Ovary (tissue), 7 donors: ENCODE measurements at regions not wholly inside any gene's neighbourhood (a gene's known extent, or its start where the extent isn't known, plus 50 kb on each side); places are given as distances from the start of the nearest gene placed in this dataset.
"Not testable (repeated sequence)": the region's sequence is repeated elsewhere in the genome, so short reads cannot be mapped to it uniquely, and the experiment has no call there.

Experiments
- DNase-seq, 5 donors: peaks; one replicate each; pipeline ENCODE4 v3.0.0-alpha.2; 2019 to 2020
- H3K27ac ChIP-seq, 2 donors: fragments of 200-600 bp; one replicate each; pipeline versions ENCODE4 v1.5.1 to v1.8.0; 2019 to 2022
- H3K27me3 ChIP-seq: fragments of 200-600 bp; one replicate; pipeline ENCODE4 v1.8.0; 2022
- H3K36me3 ChIP-seq: fragments of 200-600 bp; sonication (generic); one replicate; pipeline ENCODE4 v1.5.1; 2019
- H3K4me1 ChIP-seq: one replicate; pipeline ENCODE4 v1.8.1; 2013; ENCODE audit warnings: mild to moderate bottlenecking, moderate library complexity; ENCODE audit not compliant: insufficient read depth
- H3K4me3 ChIP-seq: fragments of 200-600 bp; sonication (generic); one replicate; pipeline ENCODE4 v1.5.1; 2017
- H3K9me3 ChIP-seq, 2 donors: fragments of 200-600 bp in 1 of 2; sonication (generic) in 1 of 2; one replicate each; pipeline versions ENCODE4 v1.5.1 to v1.8.1; 2013 to 2019; ENCODE audit warnings: mild to moderate bottlenecking in 1 of 2, moderate library complexity in 1 of 2
- EP300 ChIP-seq: sonication (generic); formaldehyde crosslinking; IDR thresholded peaks from one replicate; pipeline ENCODE4 v1.6.1; 2017; ENCODE audit warnings: antibody characterized with exemption
- POLR2A ChIP-seq: fragments of 450-650 bp; IDR thresholded peaks from one replicate; pipeline ENCODE4 v1.6.1; 2017; ENCODE audit warnings: antibody characterized with exemption, mild to moderate bottlenecking, moderate library complexity
- WGBS, 3 donors: extraction: QIAGEN DNeasy Blood & Tissue Kit in 1 of 3; methylation state at CpG; one replicate each; pipeline versions ENCODE4 v1.1.5 to v1.1.7; 2013 to 2017; 5-methylcytosine and 5-hydroxymethylcytosine counted together
- intact Hi-C, 4 donors: fragments of 100-400 bp; cut with DNase I; formaldehyde crosslinking; loops; one replicate each; pipeline versions ENCODE4 v1.11.0 to v1.15.1; 2022 to 2023
- TF ChIP-seq, protein P1 (sequence below), 3 donors: fragments of 450-650 bp in 2 of 3; fragments of 200-600 bp in 1 of 3; IDR thresholded peaks; one replicate each; pipeline versions ENCODE4 v1.5.1 to v1.8.0; 2016 to 2022; ENCODE audit warnings: antibody characterized with exemption in 3 of 3, mild to moderate bottlenecking in 1 of 3
- donor health status: DM: no; HTN: no; CAD: no; lungs with moderate emphysema.
- donor health status: DM: no; HTN: no; CAD: no.
- donor health status: Bipolar disorder and iron deficiency.
- donor health status: DM: no; HTN: no; CAD: no.
- donor health status: DM: yes; HTN: yes; CAD: no.

DNA sequence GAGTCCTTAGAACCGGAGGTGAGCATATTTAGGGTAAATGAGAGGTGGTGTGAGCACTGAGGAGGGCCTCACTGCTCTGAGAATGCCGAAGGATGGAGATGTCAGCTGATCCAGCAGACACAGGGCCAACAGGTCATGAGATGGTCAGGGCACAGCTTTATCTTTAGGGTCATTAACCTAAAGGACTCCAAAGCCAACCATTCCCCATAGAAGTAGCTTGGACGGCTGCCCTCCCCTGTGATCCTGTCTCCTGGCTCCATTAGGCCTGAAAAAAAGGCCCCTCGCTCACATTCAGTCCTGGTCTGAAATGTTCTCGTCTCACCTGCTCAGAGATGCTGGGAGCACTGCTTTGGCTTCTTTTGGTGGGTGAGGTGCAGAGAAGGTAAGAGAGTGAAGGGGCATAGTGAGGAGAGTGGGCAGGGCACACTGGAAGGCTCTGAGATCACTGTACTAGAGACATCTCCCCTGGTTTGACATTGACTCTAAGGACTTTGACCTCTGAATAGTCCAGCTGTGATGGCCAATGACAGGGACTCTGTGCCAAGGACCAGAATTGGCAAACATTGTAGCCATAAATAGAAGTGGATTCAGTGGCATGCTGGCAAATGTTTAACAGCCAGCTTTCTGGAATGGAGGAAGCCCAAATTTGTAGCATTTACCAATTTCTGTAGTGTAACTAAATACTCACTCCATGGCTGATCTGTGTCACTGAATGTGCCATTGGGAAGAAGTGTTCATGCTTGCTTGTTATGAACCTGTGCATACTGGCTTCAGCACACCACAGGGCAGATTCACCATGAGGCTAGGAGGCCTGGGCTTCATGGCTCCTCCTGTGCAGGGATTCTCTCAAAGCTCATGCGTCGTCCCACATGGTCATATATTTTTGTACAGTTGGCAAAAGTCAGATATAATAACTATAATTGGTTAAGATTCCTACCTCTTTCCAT, 76.2 kb upstream of the MRPS22 start:
- Histone ChIP-seq H3K4me3 (no peak overlapping the region), H3K4me1 (peaks cover 3% of the 10 kb centered on the region), H3K27me3 (no peaks in the 10 kb centered on the region), H3K36me3 (no peaks in the 10 kb centered on the region), H3K27ac (no peak overlapping the region), H3K9me3 (no peaks in the 10 kb centered on the region)
- WGBS, 3 donors, result 83 to 93% (median 93%) methylated on average over 7 of the region's 7 CpGs
- DNase-seq, result peak in 1 of 5 donors; percentile 1
- intact Hi-C loops, result no loop called here
- TF ChIP-seq, protein P1, sequence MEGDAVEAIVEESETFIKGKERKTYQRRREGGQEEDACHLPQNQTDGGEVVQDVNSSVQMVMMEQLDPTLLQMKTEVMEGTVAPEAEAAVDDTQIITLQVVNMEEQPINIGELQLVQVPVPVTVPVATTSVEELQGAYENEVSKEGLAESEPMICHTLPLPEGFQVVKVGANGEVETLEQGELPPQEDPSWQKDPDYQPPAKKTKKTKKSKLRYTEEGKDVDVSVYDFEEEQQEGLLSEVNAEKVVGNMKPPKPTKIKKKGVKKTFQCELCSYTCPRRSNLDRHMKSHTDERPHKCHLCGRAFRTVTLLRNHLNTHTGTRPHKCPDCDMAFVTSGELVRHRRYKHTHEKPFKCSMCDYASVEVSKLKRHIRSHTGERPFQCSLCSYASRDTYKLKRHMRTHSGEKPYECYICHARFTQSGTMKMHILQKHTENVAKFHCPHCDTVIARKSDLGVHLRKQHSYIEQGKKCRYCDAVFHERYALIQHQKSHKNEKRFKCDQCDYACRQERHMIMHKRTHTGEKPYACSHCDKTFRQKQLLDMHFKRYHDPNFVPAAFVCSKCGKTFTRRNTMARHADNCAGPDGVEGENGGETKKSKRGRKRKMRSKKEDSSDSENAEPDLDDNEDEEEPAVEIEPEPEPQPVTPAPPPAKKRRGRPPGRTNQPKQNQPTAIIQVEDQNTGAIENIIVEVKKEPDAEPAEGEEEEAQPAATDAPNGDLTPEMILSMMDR (IDR thresholded peaks at IDR 0.05), result no peak
- TF ChIP-seq POLR2A (no peak), EP300 (no peak)

DNA sequence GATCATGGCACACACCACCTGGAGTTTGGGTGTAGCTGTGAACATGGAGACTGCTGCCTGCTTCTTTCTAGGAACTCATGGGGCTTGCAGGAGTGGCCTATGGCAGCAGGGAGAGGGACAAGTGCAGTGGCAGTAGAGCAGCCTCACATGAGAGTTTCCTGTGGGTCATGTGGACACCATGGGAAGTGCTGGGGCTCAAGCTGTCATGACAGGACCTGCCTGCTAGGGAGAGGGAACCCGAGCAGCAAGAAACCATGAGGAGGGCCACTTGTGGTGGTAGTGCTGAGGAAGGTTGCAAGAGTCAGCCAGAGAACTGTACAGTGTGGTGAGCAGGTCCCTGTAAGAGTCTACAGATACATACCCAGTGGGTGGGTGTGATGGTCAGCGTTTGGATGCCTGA, 73.8 kb upstream of the MRPS22 start:
- whole genome bisulfite sequencing, 3 donors, result 88 to 94% (median 91%) methylated on average over 2 of the region's 2 CpGs

GRCh38 chr3:139270652-139271051, 73.2 kb upstream of the MRPS22 start:
- DNase-seq, H3K9me3 ChIP-seq, H3K4me3 ChIP-seq, H3K4me1 ChIP-seq, H3K27me3 ChIP-seq, H3K36me3 ChIP-seq, intact Hi-C loops, H3K27ac ChIP-seq: not testable (repeated sequence)
- WGBS, 3 donors, result 86 to 89% (median 87%) methylated on average over 2 of the region's 2 CpGs

More for the DNA sequence above, 73.8 kb upstream of the MRPS22 start:
- Histone ChIP-seq H3K36me3 (no peaks in the 10 kb centered on the region), H3K4me3 (no peak overlapping the region), H3K27me3 (no peaks in the 10 kb centered on the region), H3K4me1 (peaks cover 3% of the 10 kb centered on the region), H3K27ac (no peak overlapping the region), H3K9me3 (no peaks in the 10 kb centered on the region)
- no peak for DNase-seq
- intact Hi-C loops, result no loop called here
- TF ChIP-seq POLR2A (no peak), EP300 (no peak)
- TF ChIP-seq, protein P1 (IDR thresholded peaks at IDR 0.05), result no peak

GRCh38 chr3:139280027-139280671, 63.7 kb upstream of the MRPS22 start:
- H3K36me3 ChIP-seq, result no peaks in the 10 kb centered on the region
- no peak for DNase-seq
- H3K27me3 ChIP-seq, result no peaks in the 10 kb centered on the region
- no peaks in the 10 kb centered on the region for H3K9me3 ChIP-seq
- 91 to 97% (median 92%) methylated on average over 3 of the region's 3 CpGs for WGBS, 3 donors
- no peak overlapping the region for H3K27ac ChIP-seq
- H3K4me3 ChIP-seq, result no peak overlapping the region
- TF ChIP-seq, protein P1 (IDR thresholded peaks at IDR 0.05), result no peak
- no peak for TF ChIP-seq EP300
- TF ChIP-seq POLR2A, result no peak
- H3K4me1 ChIP-seq, result peaks cover 2% of the 10 kb centered on the region
- intact Hi-C loops, result no loop called here

DNA sequence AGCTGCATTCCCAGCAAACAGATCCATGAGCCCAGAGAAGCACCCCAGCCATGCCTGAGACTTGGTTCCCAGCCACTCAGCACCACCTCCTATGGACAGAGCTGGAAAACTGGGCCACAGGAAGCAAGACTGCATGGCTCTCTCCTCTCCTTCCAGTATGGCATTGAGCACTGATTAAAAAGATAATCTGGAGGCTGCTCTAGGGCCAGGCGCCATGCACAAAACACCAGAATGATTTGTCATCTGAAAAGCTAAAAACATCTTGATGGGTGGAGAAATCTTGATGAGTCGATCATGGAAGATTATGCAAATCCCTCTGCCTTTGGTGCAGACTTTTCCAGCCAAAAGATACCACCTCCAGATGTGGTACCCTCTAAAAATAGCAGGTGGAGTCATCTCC, 62.7 kb upstream of the MRPS22 start:
- no peak for DNase-seq
- no peaks in the 10 kb centered on the region for H3K27me3 ChIP-seq
- no peak overlapping the region for H3K4me3 ChIP-seq
- H3K27ac ChIP-seq, result no peak overlapping the region
- no peak for TF ChIP-seq POLR2A
- TF ChIP-seq, protein P1 (IDR thresholded peaks at IDR 0.05), result no peak
- TF ChIP-seq EP300, result no peak
- peaks cover 2% of the 10 kb centered on the region for H3K4me1 ChIP-seq
- no peaks in the 10 kb centered on the region for H3K36me3 ChIP-seq
- 88 to 97% (median 91%) methylated on average over 2 of the region's 2 CpGs for WGBS, 3 donors
- H3K9me3 ChIP-seq, result no peaks in the 10 kb centered on the region
- intact Hi-C loops, result no loop called here
